Activated CD4-positive, CD25-positive, alpha-beta regulatory T cell treated with anti-CD3 and anti-CD28 coated beads, Interleukin-2, amount 50 U/mL, for 24 hours (primary cell): ENCODE measurements at regions not wholly inside any gene's neighbourhood (a gene's known extent, or its start where the extent isn't known, plus 50 kb on each side); places are given as distances from the start of the nearest gene placed in this dataset.
A peak's percentile ranks its signal among the peaks of the same experiment; 100 is the strongest.
"Not testable (repeated sequence)": the region's sequence is repeated elsewhere in the genome, so short reads cannot be mapped to it uniquely, and the experiment has no call there.

Experiments used
- ATAC-seq, 2 donors: fragments of 150-1000 bp; cut with Tn5 transposase; one replicate each; pipeline ENCODE4 v1.10.0; 2021; ENCODE audit warnings: mild to moderate bottlenecking in 1 of 2, moderate library complexity in 1 of 2

DNA sequence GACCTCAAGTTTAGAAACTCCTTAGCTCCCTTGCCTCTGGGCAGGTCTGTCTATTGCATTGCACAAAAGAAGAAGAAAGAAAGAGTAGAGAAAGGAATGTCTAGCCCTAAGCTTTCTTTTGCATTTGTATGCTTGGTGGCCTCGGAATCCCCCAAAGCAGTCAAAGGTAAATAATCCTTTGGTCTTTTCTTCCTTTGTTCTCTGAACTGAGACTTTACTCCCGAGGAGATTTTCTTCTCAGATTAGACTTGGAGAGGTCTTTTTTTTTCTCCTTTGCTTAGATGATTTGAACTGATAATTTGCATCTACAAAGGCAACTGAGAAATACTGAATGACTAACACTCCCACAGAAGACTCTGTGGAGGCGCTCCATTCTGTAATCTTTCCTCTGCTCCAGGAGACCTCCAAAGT lies 93.2 kb downstream of the AKR1D1 start:
- ATAC-seq = no peak

DNA sequence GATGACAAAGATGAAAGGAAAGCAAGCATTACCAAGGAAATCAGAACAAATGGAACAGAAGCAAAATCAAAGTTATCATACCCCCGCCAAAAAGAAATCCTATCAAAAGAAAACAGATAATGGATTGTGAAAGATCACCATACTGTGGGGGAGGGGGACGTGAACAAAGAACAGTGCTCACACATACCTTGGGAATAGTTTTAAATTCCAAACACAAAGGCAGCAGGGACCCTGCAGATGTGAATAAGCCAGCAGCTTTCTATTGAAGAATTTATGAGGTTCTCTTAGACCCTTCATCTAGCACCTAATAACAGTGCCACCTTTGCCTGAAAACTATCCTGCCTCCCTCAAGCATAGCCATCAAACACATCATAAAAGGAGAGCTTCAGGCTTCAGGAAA lies 94.0 kb downstream of the AKR1D1 start:
- no peak for ATAC-seq

DNA sequence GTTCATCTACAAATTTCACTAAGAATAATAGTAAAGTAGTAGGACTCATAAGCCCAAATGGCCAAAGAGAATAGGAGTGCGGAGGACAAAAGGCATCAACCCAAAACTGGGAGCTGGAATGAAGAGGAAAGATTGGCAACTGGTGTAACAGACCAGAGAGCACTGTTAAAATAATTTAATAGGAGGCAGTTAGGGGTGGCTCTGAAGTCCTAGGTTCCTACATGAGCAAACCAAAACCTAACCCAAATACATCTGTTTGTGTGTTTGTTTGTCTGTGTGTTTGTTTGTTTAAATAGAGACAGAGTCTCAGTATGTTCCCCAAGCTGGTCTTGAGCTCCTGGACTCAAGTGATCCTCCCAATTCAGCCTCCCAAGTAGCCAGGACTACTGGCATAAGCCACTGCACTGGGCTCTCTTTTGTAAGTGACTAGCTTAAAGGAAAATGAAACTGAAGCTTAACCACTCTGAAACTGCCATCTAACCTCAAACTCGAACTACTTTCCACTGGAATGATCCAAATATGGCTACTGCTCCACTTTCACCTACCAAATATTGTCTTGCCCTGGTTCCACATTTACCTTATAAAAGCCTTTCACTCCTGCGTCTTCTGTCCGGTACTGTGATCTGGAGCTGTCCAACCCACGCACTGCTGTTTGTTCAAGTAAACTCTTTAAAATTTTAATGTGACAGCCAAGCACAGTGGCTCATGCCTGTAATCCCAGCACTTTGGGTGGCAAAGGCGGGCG lies 94.9 kb downstream of the AKR1D1 start:
- peak in 1 of 2 donors; percentile 38 for ATAC-seq

DNA sequence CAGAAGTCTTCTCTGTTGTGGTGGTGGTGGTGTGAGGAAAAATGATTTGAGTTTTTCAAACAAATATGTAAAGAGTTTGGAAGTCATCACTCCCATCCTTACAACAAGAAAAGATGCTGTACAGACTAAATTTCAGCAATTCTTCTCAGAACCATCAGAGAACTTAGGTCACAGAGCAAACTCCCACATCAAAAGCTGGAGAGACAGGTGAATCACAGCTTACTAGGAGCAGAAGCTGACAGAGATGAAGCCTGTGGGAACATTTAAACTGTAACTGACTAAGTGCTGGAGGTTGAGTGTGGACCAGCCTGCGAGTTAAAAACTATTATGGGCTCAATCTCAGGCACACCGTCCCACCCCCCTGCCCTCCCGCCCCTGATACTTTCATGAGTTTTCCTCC lies 97.3 kb downstream of the AKR1D1 start:
- ATAC-seq = no peak

DNA sequence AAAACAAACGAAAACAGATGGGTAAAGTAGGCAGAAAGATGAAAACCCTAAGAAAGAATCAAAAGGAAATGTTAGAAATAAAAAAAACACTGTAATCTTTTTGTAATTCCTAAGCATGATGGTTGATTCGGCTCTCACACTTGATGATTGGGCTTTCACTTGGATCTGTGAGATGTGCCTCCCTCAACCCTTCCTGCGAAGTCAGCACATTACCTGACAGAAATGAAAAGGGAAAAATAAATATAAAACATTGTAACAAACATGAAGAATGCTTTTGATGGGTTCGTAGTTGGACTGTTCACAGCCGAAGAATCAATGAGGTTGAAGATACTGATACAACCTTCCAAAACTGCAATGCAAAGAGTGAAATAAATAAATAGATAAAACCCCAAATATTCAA lies 99.8 kb downstream of the AKR1D1 start:
- no peak for ATAC-seq

DNA sequence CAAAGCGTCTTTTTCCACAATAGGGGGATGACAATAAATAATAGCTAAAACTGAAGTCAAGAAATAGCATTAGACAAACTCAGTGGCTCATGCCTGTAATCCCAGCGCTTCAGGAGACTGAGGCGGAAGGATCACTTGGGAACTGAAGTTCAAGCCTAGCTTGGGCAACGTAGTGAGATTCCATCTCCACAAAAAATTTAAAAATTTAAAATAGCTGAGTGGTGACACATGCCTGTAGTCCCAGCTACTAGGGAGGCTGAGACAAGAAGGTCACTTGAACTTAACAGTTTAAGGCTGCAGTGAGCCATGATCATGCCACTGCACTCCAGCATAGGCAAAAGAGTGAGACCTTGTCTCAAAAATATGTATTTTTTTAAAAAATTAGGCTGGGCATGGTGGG lies 107.9 kb downstream of the AKR1D1 start:
- no peak for ATAC-seq

DNA sequence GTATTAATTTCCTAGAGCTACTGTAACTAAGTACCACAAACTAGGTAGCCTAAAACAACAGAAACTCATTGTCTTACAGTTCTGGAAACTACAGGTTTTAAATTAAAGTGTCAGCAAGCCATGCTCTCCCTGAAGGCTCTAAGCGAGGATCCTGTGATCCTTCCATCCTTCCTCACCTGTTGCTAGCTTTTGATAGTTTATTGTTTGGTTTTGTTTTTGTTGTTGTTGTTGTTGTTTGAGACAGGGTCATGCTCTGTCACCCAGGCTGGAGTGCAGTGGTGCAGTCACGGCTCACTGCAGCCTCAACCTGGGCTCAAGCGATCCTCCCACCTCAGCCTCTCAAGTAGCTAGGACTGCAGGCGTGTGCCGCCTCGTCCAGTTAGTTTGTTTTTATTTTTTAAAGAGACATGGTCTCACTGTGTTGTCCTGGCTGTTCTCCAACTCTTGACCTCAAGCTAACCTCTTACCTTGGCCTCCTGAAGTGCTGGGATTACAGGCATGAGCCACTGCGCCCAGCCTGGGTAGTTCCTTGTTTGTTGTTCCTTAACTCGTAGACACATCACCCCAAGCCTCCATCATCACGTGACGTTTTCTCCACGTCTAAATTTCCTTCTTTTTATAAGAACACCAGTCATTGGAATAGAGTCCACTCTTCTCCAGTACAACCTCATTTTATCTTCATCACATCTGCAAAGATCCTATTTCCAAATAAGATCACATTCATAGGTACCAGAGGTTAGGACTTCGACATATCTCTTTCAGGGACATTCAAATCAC lies 109.1 kb downstream of the AKR1D1 start:
- ATAC-seq = no peak

DNA sequence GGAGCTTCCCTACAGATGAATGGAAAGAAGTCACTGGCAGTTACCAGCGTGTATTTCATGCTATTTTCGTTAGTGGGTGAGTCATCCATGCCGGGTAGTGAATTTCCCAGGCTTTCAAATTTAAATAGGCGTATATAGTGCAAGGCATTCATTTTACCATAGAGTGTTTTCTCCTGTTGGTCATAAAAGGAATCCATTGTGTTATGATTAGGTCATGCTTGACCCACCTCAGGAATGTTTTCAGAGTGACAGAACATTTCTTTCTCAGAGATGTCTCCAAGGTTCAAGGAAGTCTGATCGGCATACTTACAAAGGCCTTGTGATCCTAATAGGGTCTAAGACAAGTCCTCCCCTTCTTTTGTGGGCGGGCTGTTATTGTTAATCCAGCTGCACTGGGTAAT lies 110.7 kb downstream of the AKR1D1 start:
- no peak for ATAC-seq

DNA sequence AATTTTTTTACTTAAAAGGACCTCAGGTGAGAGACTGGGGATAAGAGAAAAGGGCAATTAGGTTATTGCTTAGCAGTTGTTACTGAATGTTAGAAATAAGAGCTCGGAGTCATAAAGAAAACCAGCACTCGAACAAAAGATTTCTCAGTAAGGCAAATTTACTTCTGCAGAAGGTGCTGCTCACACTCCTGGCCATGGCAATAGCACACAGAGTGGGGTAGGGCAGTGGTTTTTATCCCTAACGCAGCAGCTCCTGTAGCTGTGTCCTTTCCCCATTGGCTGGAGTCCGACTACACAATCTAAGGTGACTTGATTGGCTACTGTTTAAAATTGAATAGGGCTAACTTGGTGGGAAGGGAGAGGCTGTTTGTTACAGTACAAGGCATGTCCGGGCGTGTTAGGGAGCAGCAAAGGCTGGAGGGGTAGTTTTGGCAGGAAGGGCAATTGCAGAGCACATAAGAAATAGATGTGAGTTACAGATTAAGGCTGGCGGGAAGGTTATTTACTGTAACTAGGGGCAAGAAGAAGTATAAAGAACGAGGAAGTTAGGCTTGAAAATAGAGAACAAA lies 112.1 kb downstream of the AKR1D1 start:
- ATAC-seq = no peak

DNA sequence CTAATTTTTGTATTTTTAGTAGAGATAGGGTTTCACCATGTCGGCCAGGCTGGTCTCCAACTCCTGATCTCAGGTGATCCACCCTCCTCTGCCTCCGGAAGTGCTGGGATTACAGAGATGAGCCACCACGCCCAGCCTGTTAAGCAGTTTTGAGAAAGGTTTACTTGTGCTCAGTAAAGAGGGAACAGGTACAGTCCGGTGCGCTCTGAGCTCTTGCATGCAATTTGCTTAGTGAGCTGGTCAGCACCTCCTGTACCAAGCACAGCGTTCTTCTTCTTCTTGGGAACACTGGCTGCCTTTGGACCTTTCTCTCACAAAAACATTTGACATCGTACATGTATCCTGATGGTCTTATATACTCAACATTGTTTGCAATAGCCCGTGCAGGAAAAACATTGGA lies 118.3 kb downstream of the AKR1D1 start:
- no peak for ATAC-seq

DNA sequence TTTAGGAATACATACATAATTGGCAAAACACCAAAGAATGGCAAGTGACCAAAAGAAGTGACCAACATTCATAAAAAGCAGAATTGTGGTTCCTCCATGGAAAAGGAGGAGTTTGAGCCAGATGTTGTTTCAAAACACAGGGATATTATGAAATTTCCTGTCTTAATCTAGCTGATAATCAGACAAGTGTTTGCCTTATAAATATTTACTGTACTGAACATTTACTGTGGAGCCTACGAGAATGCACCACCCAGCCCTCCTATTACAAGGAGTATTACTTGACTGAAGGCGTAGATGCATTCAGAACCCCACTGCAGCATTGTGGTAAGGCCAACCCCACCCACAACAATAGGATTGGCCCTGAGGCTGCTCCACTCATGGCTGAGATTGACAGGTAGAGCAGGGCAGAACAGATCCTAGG lies 118.9 kb downstream of the AKR1D1 start:
- no peak for ATAC-seq

DNA sequence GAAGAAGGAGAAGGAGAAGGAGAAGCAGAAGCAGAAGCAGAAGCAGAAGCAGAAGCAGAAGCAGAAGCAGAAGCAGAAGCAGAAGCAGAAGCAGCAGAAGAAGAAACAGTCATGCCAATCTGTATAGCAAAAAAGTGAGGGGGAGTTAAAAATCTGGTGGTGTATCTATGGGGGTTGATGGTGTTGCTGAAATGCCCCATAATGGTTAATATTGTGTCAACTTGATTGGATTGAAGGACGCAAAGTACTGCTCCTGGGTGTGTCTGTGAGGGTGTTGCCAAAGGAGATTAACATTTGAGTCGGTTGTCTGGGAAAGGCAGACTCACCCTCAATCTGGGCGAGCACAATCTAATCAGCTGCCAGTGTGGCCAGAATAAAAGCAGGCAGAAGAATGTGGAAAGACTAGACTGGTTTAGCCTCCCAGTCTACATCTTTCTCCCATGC lies 120.3 kb downstream of the AKR1D1 start:
- ATAC-seq = not testable (repeated sequence)

DNA sequence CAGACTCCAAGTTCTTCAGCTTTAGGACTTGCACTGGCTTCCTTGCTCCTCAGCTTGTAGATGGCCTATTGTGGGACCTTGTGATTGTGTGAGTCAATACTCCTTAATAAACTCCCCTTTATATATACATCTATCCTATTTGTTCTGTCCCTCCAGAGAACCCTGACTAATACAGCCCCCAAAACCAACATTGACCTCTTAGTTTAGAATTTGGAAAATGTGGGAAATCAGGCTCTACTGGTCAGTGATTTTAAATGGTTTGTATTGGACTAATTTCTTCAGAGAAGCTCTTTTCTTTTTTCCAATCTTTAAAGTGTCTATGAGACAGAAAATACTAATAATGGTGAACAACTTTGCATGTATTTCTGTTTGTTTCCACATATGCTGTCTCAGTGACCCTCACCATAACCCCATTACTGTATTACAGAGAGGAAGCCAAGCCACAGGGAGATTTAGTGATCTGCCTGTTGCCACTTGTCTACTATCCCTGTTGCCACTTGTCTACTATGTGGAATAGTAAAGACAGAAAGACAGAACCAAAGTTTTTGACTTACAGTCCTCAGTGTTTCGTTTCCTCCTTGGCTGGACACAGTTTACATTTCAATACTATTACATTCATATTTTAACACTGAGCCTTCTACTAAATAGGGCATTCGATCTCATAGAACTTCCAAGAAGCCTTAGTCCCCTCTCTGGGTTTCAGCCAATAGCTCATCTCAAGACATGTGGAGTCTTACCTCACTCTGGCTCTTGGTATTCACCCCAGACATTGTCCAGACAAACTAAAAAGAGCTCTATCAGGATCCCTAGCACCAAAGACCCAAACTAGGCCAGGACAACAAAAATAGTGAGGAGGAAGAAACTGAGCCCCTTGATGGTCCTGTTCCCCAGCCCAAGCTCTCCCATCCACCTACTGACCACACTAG lies 121.0 kb downstream of the AKR1D1 start:
- no peak for ATAC-seq

DNA sequence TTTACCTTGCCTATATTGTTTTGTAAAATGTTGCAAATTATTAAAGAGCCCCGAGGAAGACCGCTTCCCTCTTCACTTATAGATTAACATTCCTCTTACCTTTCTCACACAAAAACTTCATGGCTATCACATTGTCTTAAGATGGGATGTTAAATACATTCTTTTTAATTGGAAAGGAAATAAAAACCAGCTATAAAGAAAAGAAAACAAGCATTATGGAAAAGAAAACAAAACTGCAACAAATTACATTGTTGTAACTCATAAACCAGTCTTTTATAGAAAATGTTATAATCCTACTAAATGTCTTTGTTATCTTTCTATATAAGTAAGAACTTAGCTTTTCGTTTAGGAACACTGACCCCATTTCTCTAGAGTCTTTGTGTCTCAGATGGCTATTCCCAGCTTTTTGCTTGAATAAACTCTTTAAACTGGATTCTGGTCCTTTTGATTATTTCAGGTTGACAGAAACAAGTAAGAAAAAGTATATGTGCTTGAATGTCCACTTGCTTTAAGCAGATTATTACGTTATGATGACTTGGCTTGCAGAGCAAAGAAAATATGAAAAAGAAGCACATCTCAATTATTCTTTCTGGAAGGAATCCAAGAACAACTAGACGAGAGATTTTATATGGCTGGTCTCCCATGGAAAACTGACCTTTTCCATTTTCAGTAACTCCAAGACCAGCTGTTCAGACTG lies 128.2 kb downstream of the AKR1D1 start:
- ATAC-seq = no peak

DNA sequence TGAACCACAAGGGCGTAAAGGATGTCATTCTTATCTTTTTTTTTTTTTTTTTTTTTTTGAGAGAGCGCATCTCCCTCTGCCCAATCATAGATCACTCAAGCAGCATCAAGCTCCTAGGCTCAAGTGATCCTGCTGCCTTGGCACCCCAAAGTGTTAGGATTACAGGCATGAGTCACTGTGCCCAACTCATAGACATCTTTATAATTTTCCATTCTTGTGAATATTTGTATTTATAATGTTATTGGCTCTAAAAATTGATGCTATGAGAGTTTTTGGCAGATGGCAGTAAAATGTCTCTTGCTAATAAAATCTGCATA lies 128.7 kb downstream of the AKR1D1 start:
- no peak for ATAC-seq

DNA sequence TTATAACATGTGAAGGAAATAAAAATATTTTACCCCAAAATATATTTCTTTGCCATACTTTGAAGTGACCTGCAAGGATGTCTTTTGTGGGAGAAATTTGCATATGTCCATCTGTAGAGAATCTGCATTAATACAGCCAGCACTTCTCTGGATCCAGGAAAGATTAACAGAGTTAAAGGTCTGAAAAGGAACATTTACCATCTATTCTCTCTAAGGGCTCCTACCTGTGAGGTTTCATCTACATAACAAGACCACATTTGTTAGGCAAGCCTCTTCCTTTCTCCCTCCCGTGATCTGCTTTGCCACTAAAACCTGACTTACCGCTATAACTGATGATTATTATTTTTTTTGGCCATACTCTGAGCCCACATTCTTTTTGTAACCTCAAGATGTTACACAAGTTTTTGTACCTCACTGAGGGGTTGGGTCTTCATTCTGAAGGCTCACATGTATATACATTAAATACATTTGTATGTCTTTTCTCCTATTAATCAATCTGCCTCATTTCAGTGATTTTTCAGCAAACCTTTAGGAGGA lies 129.4 kb downstream of the AKR1D1 start:
- ATAC-seq = no peak

DNA sequence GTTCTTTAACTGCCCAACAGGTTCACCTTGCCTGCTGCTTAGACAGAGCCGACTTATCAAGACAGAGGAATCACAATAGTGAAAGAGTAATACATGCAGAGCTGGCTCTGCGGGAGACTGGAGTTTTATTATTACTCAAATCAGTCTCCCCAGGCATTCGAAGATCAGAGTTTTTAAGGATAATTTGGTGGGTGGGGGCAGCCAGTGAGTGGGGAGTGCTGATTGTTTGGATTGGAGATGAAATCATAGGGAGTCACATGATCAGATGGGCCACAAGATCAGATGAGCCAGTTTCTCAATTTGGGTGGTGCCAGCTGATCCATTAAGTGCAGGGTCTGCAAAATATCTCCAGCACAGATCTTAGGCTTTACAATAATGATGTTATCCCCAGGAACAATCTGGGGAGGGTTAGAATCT lies 131.3 kb downstream of the AKR1D1 start:
- no peak for ATAC-seq

DNA sequence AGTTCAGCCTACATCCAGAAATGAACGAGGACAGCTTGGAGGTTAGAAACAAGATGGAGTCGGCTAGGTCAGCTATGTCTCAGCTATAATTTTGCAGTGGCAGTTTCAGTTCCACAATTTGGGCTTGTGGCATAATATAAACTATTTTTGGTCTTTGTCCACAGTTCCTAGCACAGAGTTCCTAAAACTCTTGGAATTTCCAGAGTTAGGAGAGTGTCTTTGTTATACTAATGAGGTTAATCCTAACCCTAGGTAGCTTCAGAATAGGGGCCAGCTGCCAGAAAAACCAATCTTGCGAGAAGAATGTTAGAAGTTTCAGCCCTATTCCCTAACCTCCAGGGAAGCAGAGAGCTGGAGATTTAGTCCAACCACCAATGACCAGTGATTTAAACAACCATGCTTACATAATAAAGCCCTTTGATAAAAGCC lies 131.9 kb downstream of the AKR1D1 start:
- no peak for ATAC-seq

DNA sequence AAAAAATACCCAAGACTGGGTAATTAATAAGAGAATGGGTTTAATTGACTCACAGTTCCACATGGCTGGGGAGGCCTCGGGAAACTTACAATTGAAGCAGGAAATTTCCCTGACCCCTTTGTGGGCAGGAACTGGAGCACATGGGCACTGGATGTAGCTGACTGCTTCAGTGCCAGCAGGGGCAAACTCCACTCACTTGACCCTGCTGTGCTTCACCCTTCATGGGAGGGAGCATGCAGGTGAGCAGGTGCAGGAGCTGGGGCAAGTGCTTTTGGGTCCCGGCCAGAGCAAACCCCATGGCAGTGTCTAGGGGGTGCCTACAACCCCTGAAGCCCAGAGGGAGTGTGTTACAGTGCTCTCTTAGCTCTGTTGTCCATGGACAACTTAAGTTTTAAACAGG lies 132.6 kb downstream of the AKR1D1 start:
- ATAC-seq = no peak

DNA sequence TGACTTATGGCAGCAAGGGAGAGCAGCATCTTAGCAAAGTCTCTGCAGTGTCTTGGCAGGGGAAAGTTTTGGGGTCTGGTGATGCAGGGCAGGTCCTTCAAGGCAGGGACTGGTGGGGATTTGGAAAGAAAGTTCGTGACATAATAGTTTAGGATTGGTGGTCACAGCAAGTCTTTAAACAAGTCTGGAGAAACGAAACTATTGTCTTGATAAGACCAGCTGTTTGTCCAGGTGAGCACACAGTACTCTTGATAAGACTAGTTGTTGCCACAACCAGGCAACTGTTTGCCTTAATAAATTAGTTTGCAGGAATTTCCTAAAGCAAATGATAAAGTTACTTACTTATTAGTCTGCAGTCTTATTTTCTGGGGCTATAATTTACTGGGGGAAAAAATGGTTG lies 136.1 kb downstream of the AKR1D1 start:
- no peak for ATAC-seq

DNA sequence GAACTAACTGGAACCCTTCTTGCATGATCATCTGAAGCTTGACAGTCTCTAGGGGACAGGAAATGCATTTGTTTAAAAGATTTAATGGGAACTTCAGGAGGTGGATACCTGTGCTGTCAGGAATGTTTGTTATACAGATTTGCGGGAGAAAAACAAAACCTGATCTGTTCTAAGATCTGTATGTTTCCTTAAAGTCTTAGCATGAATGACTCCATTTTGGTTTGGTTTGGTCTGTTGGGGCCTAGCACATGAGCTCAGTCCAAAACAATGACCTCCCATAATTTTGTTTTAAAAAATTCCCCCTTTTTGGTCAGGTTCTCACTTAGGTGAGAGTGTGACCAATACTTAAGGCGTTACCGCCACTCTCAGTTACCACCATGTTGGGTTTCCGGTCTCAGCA lies 138.7 kb downstream of the AKR1D1 start:
- ATAC-seq = no peak

DNA sequence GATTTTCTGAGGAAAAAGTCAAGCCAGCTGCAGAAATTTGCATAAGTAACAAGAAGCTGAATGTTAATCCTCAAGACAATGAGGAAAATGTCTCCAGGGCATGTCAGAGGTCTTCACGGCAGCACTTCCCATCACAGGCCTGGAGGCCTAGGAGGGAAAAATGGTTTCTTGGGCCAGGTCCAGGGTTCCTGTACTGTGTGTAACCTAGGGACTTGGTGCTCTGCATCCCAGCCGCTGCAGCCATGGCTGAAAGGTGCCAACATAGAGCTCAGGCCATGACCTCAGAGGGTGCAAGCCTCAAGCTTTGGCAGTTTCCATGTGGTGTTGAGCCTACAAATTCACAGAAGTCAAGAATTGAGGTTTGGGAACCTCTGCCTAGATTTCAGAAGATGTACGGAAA lies 144.1 kb downstream of the AKR1D1 start:
- ATAC-seq = not testable (repeated sequence)
